ENCODE measurements at regions not wholly inside any gene's neighbourhood (a gene's known extent, or its start where the extent isn't known, plus 50 kb on each side); places are given as distances from the start of the nearest gene placed in this dataset.

GRCh38 chr7:124516911-124517310, 248.7 kb downstream of the GPR37 start:
- H3K4me3 ChIP-seq (ENCODE audit: low read depth, low read length) = no peak overlapping the region
- no peaks in the 10 kb centered on the region for H3K36me3 ChIP-seq (ENCODE audit: insufficient read depth)
- H3K27ac ChIP-seq (ENCODE audit: low read depth) = no peak overlapping the region
- DNase-seq (ENCODE audit: extremely low spot score) = no peak
- no peaks in the 10 kb centered on the region for H3K4me1 ChIP-seq (ENCODE audit: insufficient read depth)

- Histone ChIP-seq H3K4me3 (ENCODE audit: low read depth, low read length) (no peak overlapping the region), H3K36me3 (ENCODE audit: insufficient read depth) (no peaks in the 10 kb centered on the region), H3K27ac (ENCODE audit: low read depth) (no peak overlapping the region), H3K4me1 (ENCODE audit: insufficient read depth) (no peaks in the 10 kb centered on the region)
- no peak for DNase-seq (ENCODE audit: extremely low spot score)
- WGBS = 60% methylated on average over 4 of the region's 4 CpGs
These were observed 250.3 kb downstream of the GPR37 start for GRCh38 chr7:124515106-124515830.

- no peaks in the 10 kb centered on the region for H3K36me3 ChIP-seq (ENCODE audit: insufficient read depth)
- DNase-seq (ENCODE audit: extremely low spot score) = no peak
- WGBS = 68% methylated on average over 2 of the region's 2 CpGs
- no peak overlapping the region for H3K4me3 ChIP-seq (ENCODE audit: low read depth, low read length)
- no peaks in the 10 kb centered on the region for H3K4me1 ChIP-seq (ENCODE audit: insufficient read depth)
- no peak overlapping the region for H3K27ac ChIP-seq (ENCODE audit: low read depth)
These were observed 251.1 kb downstream of the GPR37 start for GRCh38 chr7:124514471-124514870.

- DNase-seq (ENCODE audit: extremely low spot score) = no peak
- no peak overlapping the region for H3K27ac ChIP-seq (ENCODE audit: low read depth)
- H3K4me1 ChIP-seq (ENCODE audit: insufficient read depth) = no peaks in the 10 kb centered on the region
- no peak overlapping the region for H3K4me3 ChIP-seq (ENCODE audit: low read depth, low read length)
- H3K36me3 ChIP-seq (ENCODE audit: insufficient read depth) = no peaks in the 10 kb centered on the region
- 72% methylated on average over 3 of the region's 3 CpGs for WGBS
These were observed 268.4 kb downstream of the GPR37 start for GRCh38 chr7:124497176-124497575.

- Histone ChIP-seq H3K4me3 (ENCODE audit: low read depth, low read length) (no peak overlapping the region), H3K36me3 (ENCODE audit: insufficient read depth) (no peaks in the 10 kb centered on the region), H3K27ac (ENCODE audit: low read depth) (no peak overlapping the region), H3K4me1 (ENCODE audit: insufficient read depth) (no peaks in the 10 kb centered on the region)
- 43% methylated on average over 3 of the region's 3 CpGs for WGBS
- no peak for DNase-seq (ENCODE audit: extremely low spot score)
These were observed 275.7 kb downstream of the GPR37 start for GRCh38 chr7:124489925-124490324.

GRCh38 chr7:124489082-124489819, 276.3 kb downstream of the GPR37 start:
- Histone ChIP-seq H3K36me3 (ENCODE audit: insufficient read depth) (no peaks in the 10 kb centered on the region), H3K4me1 (ENCODE audit: insufficient read depth) (no peaks in the 10 kb centered on the region), H3K27ac (ENCODE audit: low read depth) (no peak overlapping the region), H3K4me3 (ENCODE audit: low read depth, low read length) (no peak overlapping the region)
- no peak for DNase-seq (ENCODE audit: extremely low spot score)
- WGBS = 81% methylated on average over 5 of the region's 5 CpGs

- Histone ChIP-seq H3K27ac (ENCODE audit: low read depth) (no peak overlapping the region), H3K4me3 (ENCODE audit: low read depth, low read length) (no peak overlapping the region), H3K4me1 (ENCODE audit: insufficient read depth) (no peaks in the 10 kb centered on the region), H3K36me3 (ENCODE audit: insufficient read depth) (no peaks in the 10 kb centered on the region)
- DNase-seq (ENCODE audit: extremely low spot score) = no peak
- WGBS = 94% methylated on average over 2 of the region's 2 CpGs
These were observed 283.4 kb downstream of the GPR37 start for GRCh38 chr7:124482229-124482628.

GRCh38 chr7:124480821-124481290, 284.7 kb downstream of the GPR37 start:
- Histone ChIP-seq H3K4me3 (ENCODE audit: low read depth, low read length) (no peak overlapping the region), H3K27ac (ENCODE audit: low read depth) (no peak overlapping the region), H3K36me3 (ENCODE audit: insufficient read depth) (no peaks in the 10 kb centered on the region), H3K4me1 (ENCODE audit: insufficient read depth) (no peaks in the 10 kb centered on the region)
- no peak for DNase-seq (ENCODE audit: extremely low spot score)
- 97% methylated on average over 23 of the region's 23 CpGs for WGBS

- Histone ChIP-seq H3K4me3 (ENCODE audit: low read depth, low read length) (no peak overlapping the region), H3K4me1 (ENCODE audit: insufficient read depth) (no peaks in the 10 kb centered on the region), H3K27ac (ENCODE audit: low read depth) (no peak overlapping the region), H3K36me3 (ENCODE audit: insufficient read depth) (no peaks in the 10 kb centered on the region)
- 86% methylated on average over 24 of the region's 24 CpGs for WGBS
- DNase-seq (ENCODE audit: extremely low spot score) = no peak
These were observed 285.4 kb downstream of the GPR37 start for GRCh38 chr7:124480036-124480820.

GRCh38 chr7:124462249-124462648, 303.3 kb downstream of the GPR37 start:
- H3K4me3 ChIP-seq (ENCODE audit: low read depth, low read length) = no peak overlapping the region
- H3K27ac ChIP-seq (ENCODE audit: low read depth) = no peak overlapping the region
- no peak for DNase-seq (ENCODE audit: extremely low spot score)
- 47% methylated on average over 1 of the region's 1 CpG for WGBS
- H3K36me3 ChIP-seq (ENCODE audit: insufficient read depth) = no peaks in the 10 kb centered on the region
- no peaks in the 10 kb centered on the region for H3K4me1 ChIP-seq (ENCODE audit: insufficient read depth)

- Histone ChIP-seq H3K36me3 (ENCODE audit: insufficient read depth) (no peaks in the 10 kb centered on the region), H3K4me3 (ENCODE audit: low read depth, low read length) (no peak overlapping the region), H3K27ac (ENCODE audit: low read depth) (no peak overlapping the region), H3K4me1 (ENCODE audit: insufficient read depth) (no peaks in the 10 kb centered on the region)
- WGBS = 75% methylated on average over 2 of the region's 2 CpGs
- DNase-seq (ENCODE audit: extremely low spot score) = no peak
These were observed 305.0 kb downstream of the GPR37 start for GRCh38 chr7:124460555-124460954.

GRCh38 chr7:124460056-124460450, 305.5 kb downstream of the GPR37 start:
- H3K36me3 ChIP-seq (ENCODE audit: insufficient read depth) = no peaks in the 10 kb centered on the region
- H3K4me1 ChIP-seq (ENCODE audit: insufficient read depth) = no peaks in the 10 kb centered on the region
- no peak overlapping the region for H3K27ac ChIP-seq (ENCODE audit: low read depth)
- no peak overlapping the region for H3K4me3 ChIP-seq (ENCODE audit: low read depth, low read length)
- DNase-seq (ENCODE audit: extremely low spot score) = no peak
- 62% methylated on average over 1 of the region's 1 CpG for WGBS

- WGBS = 37% methylated on average over 8 of the region's 8 CpGs
- Histone ChIP-seq H3K4me1 (ENCODE audit: insufficient read depth) (no peaks in the 10 kb centered on the region), H3K27ac (ENCODE audit: low read depth) (no peak overlapping the region), H3K36me3 (ENCODE audit: insufficient read depth) (no peaks in the 10 kb centered on the region), H3K4me3 (ENCODE audit: low read depth, low read length) (no peak overlapping the region)
- DNase-seq (ENCODE audit: extremely low spot score) = peak; percentile 15
These were observed 306.2 kb downstream of the GPR37 start for GRCh38 chr7:124459101-124460055.
